ENCODE measurements at regions not wholly inside any gene's neighbourhood (a gene's known extent, or its start where the extent isn't known, plus 50 kb on each side); places are given as distances from the start of the nearest gene placed in this dataset.
"Not testable (repeated sequence)": the region's sequence is repeated elsewhere in the genome, so short reads cannot be mapped to it uniquely, and the experiment has no call there.

- DNase-seq = no peak
Observed at GRCh38 chr2:65636024-65636423, 203.6 kb upstream of the SPRED2 start.

GRCh38 chr2:65634304-65634703, 201.9 kb upstream of the SPRED2 start:
- DNase-seq = no peak

- peak; percentile 81 for DNase-seq
Observed at GRCh38 chr2:65630643-65631042, 198.2 kb upstream of the SPRED2 start.

GRCh38 chr2:65628156-65628555, 195.8 kb upstream of the SPRED2 start:
- no peak for DNase-seq

- DNase-seq = no peak
Observed at GRCh38 chr2:65626831-65627230, 194.4 kb upstream of the SPRED2 start.

GRCh38 chr2:65625982-65626381, 193.6 kb upstream of the SPRED2 start:
- DNase-seq = no peak

GRCh38 chr2:65622951-65623535, 190.6 kb upstream of the SPRED2 start:
- DNase-seq = no peak

- DNase-seq = no peak
Observed at GRCh38 chr2:65622499-65622898, 190.1 kb upstream of the SPRED2 start.

GRCh38 chr2:65620524-65620923, 188.1 kb upstream of the SPRED2 start:
- DNase-seq = no peak

- DNase-seq = no peak
Observed at GRCh38 chr2:65620026-65620425, 187.6 kb upstream of the SPRED2 start.

- DNase-seq = peak; percentile 21
Observed at GRCh38 chr2:65615602-65616001, 183.2 kb upstream of the SPRED2 start.

GRCh38 chr2:65613968-65614555, 181.7 kb upstream of the SPRED2 start:
- DNase-seq = no peak

GRCh38 chr2:65611488-65611887, 179.1 kb upstream of the SPRED2 start:
- no peak for DNase-seq

GRCh38 chr2:65608916-65609315, 176.5 kb upstream of the SPRED2 start:
- DNase-seq = no peak

- DNase-seq = no peak
Observed at GRCh38 chr2:65608466-65608865, 176.1 kb upstream of the SPRED2 start.

GRCh38 chr2:65607662-65608305, 175.4 kb upstream of the SPRED2 start:
- no peak for DNase-seq

GRCh38 chr2:65605743-65606058, 173.3 kb upstream of the SPRED2 start:
- no peak for DNase-seq

GRCh38 chr2:65605058-65605742, 172.8 kb upstream of the SPRED2 start:
- DNase-seq = peak; percentile 46

- DNase-seq = peak; percentile 4
Observed at GRCh38 chr2:65604246-65604645, 171.8 kb upstream of the SPRED2 start.

- DNase-seq = no peak
Observed at GRCh38 chr2:65602603-65603235, 170.3 kb upstream of the SPRED2 start.

GRCh38 chr2:65600871-65601270, 168.5 kb upstream of the SPRED2 start:
- DNase-seq = not testable (repeated sequence)

GRCh38 chr2:65600351-65600750, 168.0 kb upstream of the SPRED2 start:
- DNase-seq = not testable (repeated sequence)

GRCh38 chr2:65599693-65600092, 167.3 kb upstream of the SPRED2 start:
- DNase-seq = no peak
